Mesendoderm (in vitro differentiated cells): ENCODE measurements at regions not wholly inside any gene's neighbourhood (a gene's known extent, or its start where the extent isn't known, plus 50 kb on each side); places are given as distances from the start of the nearest gene placed in this dataset.

Experiments used
- DNase-seq: peaks from one replicate; pipeline ENCODE4 v3.0.0; 2013
- H2AK5ac ChIP-seq: 2 replicates; pipeline ENCODE4 v1.6.1; 2013; ENCODE audit warnings: low read length, inconsistent platforms
- H2BK120ac ChIP-seq: 2 replicates; pipeline ENCODE4 v1.6.1; 2013; ENCODE audit warnings: low read depth, mild to moderate bottlenecking, low read length, moderate library complexity, mixed read lengths
- H2BK15ac ChIP-seq: replicated peaks from 2 replicates; pipeline ENCODE4 v1.6.1; 2013; ENCODE audit warnings: low read depth, mild to moderate bottlenecking, moderate library complexity
- H2BK5ac ChIP-seq: 2 replicates; pipeline ENCODE4 v1.6.1; 2013; ENCODE audit warnings: low read length, inconsistent platforms
- H3K18ac ChIP-seq: 2 replicates; pipeline ENCODE4 v1.6.1; 2013; ENCODE audit warnings: mild to moderate bottlenecking, low read length, mixed read lengths
- H3K23ac ChIP-seq: one replicate; pipeline ENCODE4 v1.6.1; 2013; ENCODE audit warnings: low read length
- H3K27ac ChIP-seq: 2 replicates; pipeline ENCODE4 v1.5.1; 2013; ENCODE audit warnings: low read depth, mild to moderate bottlenecking, inconsistent platforms, low read length, moderate library complexity
- H3K27me3 ChIP-seq: 2 replicates; pipeline ENCODE4 v1.6.1; 2013; ENCODE audit warnings: low read length, control low read depth, mild to moderate bottlenecking, inconsistent platforms; ENCODE audit not compliant: insufficient read depth, poor library complexity
- H3K36me3 ChIP-seq: 2 replicates; pipeline ENCODE4 v1.6.1; 2013; ENCODE audit warnings: low read length, inconsistent platforms; ENCODE audit not compliant: control insufficient read depth, insufficient read depth
- H3K4ac ChIP-seq: one replicate; pipeline ENCODE4 v1.6.1; 2013; ENCODE audit warnings: low read depth, mild to moderate bottlenecking, low read length, moderate library complexity
- H3K4me1 ChIP-seq: 2 replicates; pipeline ENCODE4 v1.6.1; 2013; ENCODE audit warnings: low read depth, low read length, inconsistent platforms; ENCODE audit not compliant: control insufficient read depth
- H3K4me2 ChIP-seq: 2 replicates; pipeline ENCODE4 v1.6.1; 2013; ENCODE audit warnings: low read length
- H3K4me3 ChIP-seq: 2 replicates; pipeline ENCODE4 v1.5.1; 2013; ENCODE audit warnings: mild to moderate bottlenecking, low read length
- H3K56ac ChIP-seq: one replicate; pipeline ENCODE4 v1.6.1; 2013; ENCODE audit warnings: low read length
- H3K79me1 ChIP-seq: 2 replicates; pipeline ENCODE4 v1.6.1; 2013; ENCODE audit warnings: low read length, inconsistent platforms
- H3K79me2 ChIP-seq: 2 replicates; pipeline ENCODE4 v1.6.1; 2013; ENCODE audit warnings: mild to moderate bottlenecking, low read length; ENCODE audit not compliant: control insufficient read depth, insufficient read depth
- H3K9ac ChIP-seq: 2 replicates; pipeline ENCODE4 v1.6.1; 2013; ENCODE audit warnings: low read length, inconsistent platforms
- H4K5ac ChIP-seq: one replicate; pipeline ENCODE4 v1.6.1; 2013; ENCODE audit warnings: low read length
- H4K8ac ChIP-seq: one replicate; pipeline ENCODE4 v1.6.1; 2013; ENCODE audit warnings: low read depth, mild to moderate bottlenecking, control low read depth, low read length, moderate library complexity
- WGBS: extraction: QIAGEN DNeasy Blood & Tissue Kit; methylation state at CpG from one replicate; pipeline ENCODE4 v1.1.7; 2013; ENCODE audit warnings: low lambda C conversion rate, missing lambda C conversion rate; ENCODE audit not compliant: insufficient coverage; ENCODE audit errors: extremely low coverage; 5-methylcytosine and 5-hydroxymethylcytosine counted together

- no peak overlapping the region for H3K4me3 ChIP-seq
- no peaks in the 10 kb centered on the region for H3K79me2 ChIP-seq
- H3K4me1 ChIP-seq = no peaks in the 10 kb centered on the region
- H4K5ac ChIP-seq = no peak overlapping the region
- H3K27ac ChIP-seq = no peak overlapping the region
- no peak overlapping the region for H2AK5ac ChIP-seq
- WGBS = no CpG with 5 or more reads among the region's 2 CpGs
- no peaks in the 10 kb centered on the region for H3K27me3 ChIP-seq
- H2BK5ac ChIP-seq = no peak overlapping the region
- H2BK120ac ChIP-seq = no peak overlapping the region
- no peak for DNase-seq
- H3K9ac ChIP-seq = no peak overlapping the region
- no peak overlapping the region for H4K8ac ChIP-seq
- no peak overlapping the region for H2BK15ac ChIP-seq
- H3K4me2 ChIP-seq = no peak overlapping the region
- H3K56ac ChIP-seq = no peak overlapping the region
- no peaks in the 10 kb centered on the region for H3K36me3 ChIP-seq
- no peak overlapping the region for H3K4ac ChIP-seq
- H3K23ac ChIP-seq = no peak overlapping the region
- H3K79me1 ChIP-seq = no peaks in the 10 kb centered on the region
- no peak overlapping the region for H3K18ac ChIP-seq
These were observed 445.7 kb downstream of the GASK1B start for GRCh38 chr4:157727163-157727562.

- H3K56ac ChIP-seq = no peak overlapping the region
- H3K4me2 ChIP-seq = no peak overlapping the region
- H4K5ac ChIP-seq = no peak overlapping the region
- H2BK120ac ChIP-seq = no peak overlapping the region
- H3K36me3 ChIP-seq = no peaks in the 10 kb centered on the region
- H3K27me3 ChIP-seq = no peaks in the 10 kb centered on the region
- H2AK5ac ChIP-seq = no peak overlapping the region
- no peak overlapping the region for H3K9ac ChIP-seq
- no peak overlapping the region for H2BK15ac ChIP-seq
- no peak overlapping the region for H4K8ac ChIP-seq
- no peak overlapping the region for H3K18ac ChIP-seq
- H3K23ac ChIP-seq = no peak overlapping the region
- H3K4me3 ChIP-seq = no peak overlapping the region
- H3K79me2 ChIP-seq = no peaks in the 10 kb centered on the region
- H3K4ac ChIP-seq = no peak overlapping the region
- H3K4me1 ChIP-seq = no peaks in the 10 kb centered on the region
- H3K79me1 ChIP-seq = no peaks in the 10 kb centered on the region
- H2BK5ac ChIP-seq = no peak overlapping the region
- no peak for DNase-seq
- no peak overlapping the region for H3K27ac ChIP-seq
These were observed 450.7 kb downstream of the GASK1B start for GRCh38 chr4:157722146-157722545.

GRCh38 chr4:157713342-157713741 is 459.5 kb downstream of the GASK1B start:
- Histone ChIP-seq H3K36me3 (no peaks in the 10 kb centered on the region), H3K4me2 (no peak overlapping the region), H3K4me3 (no peak overlapping the region), H2BK5ac (no peak overlapping the region), H2BK15ac (no peak overlapping the region), H3K4me1 (peaks cover 2% of the 10 kb centered on the region), H3K9ac (no peak overlapping the region), H3K4ac (no peak overlapping the region), H3K79me1 (no peaks in the 10 kb centered on the region), H3K56ac (no peak overlapping the region), H2AK5ac (no peak overlapping the region), H3K79me2 (no peaks in the 10 kb centered on the region), H2BK120ac (no peak overlapping the region), H3K18ac (no peak overlapping the region), H3K27me3 (no peaks in the 10 kb centered on the region), H3K27ac (no peak overlapping the region), H3K23ac (no peak overlapping the region), H4K5ac (no peak overlapping the region), H4K8ac (no peak overlapping the region)
- peak; percentile 8 for DNase-seq
- WGBS = no CpG with 5 or more reads among the region's 4 CpGs

- WGBS = no CpG with 5 or more reads among the region's 2 CpGs
- Histone ChIP-seq H3K18ac (no peak overlapping the region), H2AK5ac (no peak overlapping the region), H3K4me2 (no peak overlapping the region), H2BK5ac (no peak overlapping the region), H3K9ac (no peak overlapping the region), H3K79me2 (no peaks in the 10 kb centered on the region), H3K56ac (no peak overlapping the region), H3K4me1 (no peaks in the 10 kb centered on the region), H2BK15ac (no peak overlapping the region), H3K27me3 (no peaks in the 10 kb centered on the region), H3K27ac (no peak overlapping the region), H2BK120ac (no peak overlapping the region), H3K4me3 (no peak overlapping the region), H3K23ac (no peak overlapping the region), H3K79me1 (no peaks in the 10 kb centered on the region), H3K4ac (no peak overlapping the region), H3K36me3 (no peaks in the 10 kb centered on the region), H4K5ac (no peak overlapping the region), H4K8ac (no peak overlapping the region)
- DNase-seq = no peak
These were observed 466.7 kb downstream of the GASK1B start for GRCh38 chr4:157706155-157706554.

GRCh38 chr4:157702831-157703230 is 470.0 kb downstream of the GASK1B start:
- Histone ChIP-seq H3K27ac (no peak overlapping the region), H2AK5ac (no peak overlapping the region), H3K9ac (no peak overlapping the region), H2BK120ac (no peak overlapping the region), H3K56ac (no peak overlapping the region), H3K18ac (no peak overlapping the region), H3K23ac (no peak overlapping the region), H4K8ac (no peak overlapping the region), H2BK5ac (no peak overlapping the region), H4K5ac (no peak overlapping the region), H3K79me2 (no peaks in the 10 kb centered on the region), H3K27me3 (no peaks in the 10 kb centered on the region), H3K36me3 (no peaks in the 10 kb centered on the region), H2BK15ac (no peak overlapping the region), H3K4me2 (no peak overlapping the region), H3K79me1 (no peaks in the 10 kb centered on the region), H3K4ac (no peak overlapping the region), H3K4me1 (no peaks in the 10 kb centered on the region), H3K4me3 (no peak overlapping the region)
- no CpG with 5 or more reads among the region's 3 CpGs for WGBS
- DNase-seq = no peak

- no peak overlapping the region for H3K18ac ChIP-seq
- no peak overlapping the region for H3K4me3 ChIP-seq
- no peaks in the 10 kb centered on the region for H3K36me3 ChIP-seq
- H3K27ac ChIP-seq = no peak overlapping the region
- H4K8ac ChIP-seq = no peak overlapping the region
- H3K79me1 ChIP-seq = no peaks in the 10 kb centered on the region
- WGBS = no CpG with 5 or more reads among the region's 3 CpGs
- H3K56ac ChIP-seq = no peak overlapping the region
- H3K4me1 ChIP-seq = no peaks in the 10 kb centered on the region
- no peak overlapping the region for H3K4ac ChIP-seq
- H2BK5ac ChIP-seq = no peak overlapping the region
- H2AK5ac ChIP-seq = no peak overlapping the region
- no peak overlapping the region for H2BK120ac ChIP-seq
- no peak overlapping the region for H2BK15ac ChIP-seq
- H3K9ac ChIP-seq = no peak overlapping the region
- H3K27me3 ChIP-seq = no peaks in the 10 kb centered on the region
- no peaks in the 10 kb centered on the region for H3K79me2 ChIP-seq
- H3K4me2 ChIP-seq = no peak overlapping the region
- no peak overlapping the region for H3K23ac ChIP-seq
- H4K5ac ChIP-seq = no peak overlapping the region
- no peak for DNase-seq
These were observed 471.2 kb downstream of the GASK1B start for GRCh38 chr4:157701695-157701994.
